SK-N-SH treated with all-trans-retinoic acid at 6 μM for 48 hours (cell line): ENCODE measurements at regions not wholly inside any gene's neighbourhood (a gene's known extent, or its start where the extent isn't known, plus 50 kb on each side); places are given as distances from the start of the nearest gene placed in this dataset.

Experiments used
- ATAC-seq: fragments of 200-7000 bp; cut with Tn5 transposase; 3 replicates; pipeline ENCODE4 v1.9.1; 2020; ENCODE audit warnings: mild to moderate bottlenecking, moderate library complexity
- ARNTL ChIP-seq: fragments of 450-650 bp; formaldehyde crosslinking; IDR thresholded peaks from 2 replicates; pipeline ENCODE4 v1.5.0; 2020; ENCODE audit warnings: low read depth, mild to moderate bottlenecking, moderate library complexity, borderline replicate concordance
- BACH2 ChIP-seq: fragments of 250-450 bp; sonication (Bioruptor Pico); IDR thresholded peaks from 2 replicates; pipeline ENCODE4 v1.9.0; 2021; ENCODE audit warnings: mild to moderate bottlenecking, borderline replicate concordance
- CREB5 ChIP-seq: fragments of 250-450 bp; sonication (Bioruptor Pico); IDR thresholded peaks from 2 replicates; pipeline ENCODE4 v1.5.1; 2020; ENCODE audit warnings: low read depth, mild to moderate bottlenecking, moderate library complexity
- CSDC2 ChIP-seq: fragments of 250-450 bp; sonication (Bioruptor Pico); IDR thresholded peaks from 2 replicates; pipeline ENCODE4 v1.5.0; 2020; ENCODE audit warnings: mild to moderate bottlenecking, moderate library complexity
- ESRRG ChIP-seq: fragments of 250-450 bp; sonication (Bioruptor Pico); IDR thresholded peaks from 2 replicates; pipeline ENCODE4 v1.6.1; 2021; ENCODE audit warnings: mild to moderate bottlenecking
- ISL1 ChIP-seq: fragments of 250-450 bp; sonication (Bioruptor Pico); IDR thresholded peaks from 2 replicates; pipeline ENCODE4 v2.1.2; 2022; ENCODE audit warnings: mild to moderate bottlenecking, moderate library complexity
- OSR1 ChIP-seq: fragments of 250-450 bp; sonication (Bioruptor Pico); IDR thresholded peaks from 2 replicates; pipeline ENCODE4 v1.8.0; 2022; ENCODE audit warnings: moderate library complexity, mild to moderate bottlenecking, inconsistent platforms
- PPARA ChIP-seq: fragments of 250-450 bp; sonication (Bioruptor Pico); IDR thresholded peaks from 2 replicates; pipeline ENCODE4 v1.5.0; 2020; ENCODE audit warnings: mild to moderate bottlenecking, borderline replicate concordance
- SNAI2 ChIP-seq: fragments of 250-450 bp; sonication (Bioruptor Pico); IDR thresholded peaks from 2 replicates; pipeline ENCODE4 v1.5.0; 2020; ENCODE audit warnings: mild to moderate bottlenecking, moderate library complexity
- TCF4 ChIP-seq: fragments of 250-450 bp; sonication (Bioruptor Pico); IDR thresholded peaks from 2 replicates; pipeline ENCODE4 v1.8.0; 2021; ENCODE audit warnings: mild to moderate bottlenecking, moderate library complexity, borderline replicate concordance
- TOX ChIP-seq: fragments of 250-450 bp; sonication (Bioruptor Pico); IDR thresholded peaks from 2 replicates; pipeline ENCODE4 v1.8.0; 2021; ENCODE audit warnings: mild to moderate bottlenecking, moderate library complexity, borderline replicate concordance
- TSHZ2 ChIP-seq: fragments of 250-450 bp; sonication (Bioruptor Pico); IDR thresholded peaks from 2 replicates; pipeline ENCODE4 v1.5.0; 2020; ENCODE audit warnings: mild to moderate bottlenecking, moderate library complexity
- ZC3H10 ChIP-seq: fragments of 250-450 bp; sonication (Bioruptor Pico); IDR thresholded peaks from 2 replicates; pipeline ENCODE4 v1.5.1; 2021; ENCODE audit warnings: mild to moderate bottlenecking, moderate library complexity
- ZFP3 ChIP-seq: fragments of 250-450 bp; sonication (Bioruptor Pico); IDR thresholded peaks from 2 replicates; pipeline ENCODE4 v1.5.0; 2020; ENCODE audit warnings: mild to moderate bottlenecking, moderate library complexity
- ZFP30 ChIP-seq: fragments of 450-650 bp; formaldehyde crosslinking; IDR thresholded peaks from 2 replicates; pipeline ENCODE4 v1.5.0; 2022; ENCODE audit warnings: mild to moderate bottlenecking, moderate library complexity
- ZNF565 ChIP-seq: fragments of 450-650 bp; formaldehyde crosslinking; conservative IDR thresholded peaks from 2 replicates; pipeline ENCODE4 v1.5.0; 2020; ENCODE audit warnings: low read depth, mild to moderate bottlenecking, moderate library complexity
- ZNF70 ChIP-seq: fragments of 450-650 bp; formaldehyde crosslinking; IDR thresholded peaks from 2 replicates; pipeline ENCODE4 v1.5.0; 2020; ENCODE audit warnings: mild to moderate bottlenecking, moderate library complexity
- ZNF8 ChIP-seq: fragments of 450-650 bp; formaldehyde crosslinking; IDR thresholded peaks from 2 replicates; pipeline ENCODE4 v1.5.0; 2020; ENCODE audit warnings: mild to moderate bottlenecking, moderate library complexity
- TF ChIP-seq, protein P1 (sequence below): fragments of 250-450 bp; sonication (Bioruptor Pico); IDR thresholded peaks from 2 replicates; pipeline ENCODE4 v1.8.0; 2020; ENCODE audit warnings: mild to moderate bottlenecking, moderate library complexity, borderline replicate concordance
- TF ChIP-seq, protein P2 (sequence below): fragments of 250-450 bp; sonication (Bioruptor Pico); IDR thresholded peaks from 2 replicates; pipeline ENCODE4 v1.8.0; 2021; ENCODE audit warnings: low read depth, mild to moderate bottlenecking, moderate library complexity, borderline replicate concordance

GRCh38 chr3:66751842-66752241, 246.3 kb upstream of the KBTBD8 start (continued):
- TF ChIP-seq, protein P1, sequence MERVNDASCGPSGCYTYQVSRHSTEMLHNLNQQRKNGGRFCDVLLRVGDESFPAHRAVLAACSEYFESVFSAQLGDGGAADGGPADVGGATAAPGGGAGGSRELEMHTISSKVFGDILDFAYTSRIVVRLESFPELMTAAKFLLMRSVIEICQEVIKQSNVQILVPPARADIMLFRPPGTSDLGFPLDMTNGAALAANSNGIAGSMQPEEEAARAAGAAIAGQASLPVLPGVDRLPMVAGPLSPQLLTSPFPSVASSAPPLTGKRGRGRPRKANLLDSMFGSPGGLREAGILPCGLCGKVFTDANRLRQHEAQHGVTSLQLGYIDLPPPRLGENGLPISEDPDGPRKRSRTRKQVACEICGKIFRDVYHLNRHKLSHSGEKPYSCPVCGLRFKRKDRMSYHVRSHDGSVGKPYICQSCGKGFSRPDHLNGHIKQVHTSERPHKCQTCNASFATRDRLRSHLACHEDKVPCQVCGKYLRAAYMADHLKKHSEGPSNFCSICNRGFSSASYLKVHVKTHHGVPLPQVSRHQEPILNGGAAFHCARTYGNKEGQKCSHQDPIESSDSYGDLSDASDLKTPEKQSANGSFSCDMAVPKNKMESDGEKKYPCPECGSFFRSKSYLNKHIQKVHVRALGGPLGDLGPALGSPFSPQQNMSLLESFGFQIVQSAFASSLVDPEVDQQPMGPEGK, result no peak
- no peak for TF ChIP-seq PPARA
- no peak for TF ChIP-seq ZFP3 (CRISPR knock-in tag)

DNA sequence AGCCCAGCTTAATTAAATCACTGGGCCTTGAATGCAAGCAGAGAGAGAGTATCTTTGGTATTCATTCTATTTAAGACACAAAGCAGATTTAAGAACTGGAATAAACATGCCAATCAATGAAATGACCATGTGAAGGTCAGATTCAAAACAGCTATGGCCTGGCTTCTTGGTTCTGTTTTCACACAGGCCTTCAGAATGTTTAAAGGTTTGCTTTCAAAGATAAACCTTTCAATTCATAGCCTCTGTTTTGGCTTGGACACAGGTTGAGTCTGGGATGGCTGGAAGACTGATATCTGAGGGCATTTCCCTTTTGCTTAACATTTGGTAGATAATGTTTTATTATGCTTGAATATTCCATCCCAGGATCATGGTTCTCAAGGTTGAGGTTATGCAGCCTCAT, 244.4 kb upstream of the KBTBD8 start:
- no peak for ATAC-seq
- no peak for TF ChIP-seq ESRRG (CRISPR knock-in tag)
- no peak for TF ChIP-seq ZNF70 (CRISPR knock-in tag)
- TF ChIP-seq ZFP3 (CRISPR knock-in tag), result no peak
- TF ChIP-seq ARNTL (CRISPR knock-in tag), result no peak
- no peak for TF ChIP-seq SNAI2 (CRISPR knock-in tag)
- TF ChIP-seq, protein P2, sequence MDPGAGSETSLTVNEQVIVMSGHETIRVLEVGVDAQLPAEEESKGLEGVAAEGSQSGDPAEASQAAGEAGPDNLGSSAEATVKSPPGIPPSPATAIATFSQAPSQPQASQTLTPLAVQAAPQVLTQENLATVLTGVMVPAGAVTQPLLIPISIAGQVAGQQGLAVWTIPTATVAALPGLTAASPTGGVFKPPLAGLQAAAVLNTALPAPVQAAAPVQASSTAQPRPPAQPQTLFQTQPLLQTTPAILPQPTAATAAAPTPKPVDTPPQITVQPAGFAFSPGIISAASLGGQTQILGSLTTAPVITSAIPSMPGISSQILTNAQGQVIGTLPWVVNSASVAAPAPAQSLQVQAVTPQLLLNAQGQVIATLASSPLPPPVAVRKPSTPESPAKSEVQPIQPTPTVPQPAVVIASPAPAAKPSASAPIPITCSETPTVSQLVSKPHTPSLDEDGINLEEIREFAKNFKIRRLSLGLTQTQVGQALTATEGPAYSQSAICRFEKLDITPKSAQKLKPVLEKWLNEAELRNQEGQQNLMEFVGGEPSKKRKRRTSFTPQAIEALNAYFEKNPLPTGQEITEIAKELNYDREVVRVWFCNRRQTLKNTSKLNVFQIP (CRISPR knock-in tag), result no peak
- TF ChIP-seq, protein P1, result no peak
- TF ChIP-seq ZNF8, result no peak
- TF ChIP-seq BACH2 (CRISPR knock-in tag), result no peak
- TF ChIP-seq CSDC2, result no peak
- TF ChIP-seq ZFP30 (CRISPR knock-in tag), result no peak
- no peak for TF ChIP-seq TCF4 (CRISPR knock-in tag)

- ATAC-seq, result no peak
These were observed 243.5 kb upstream of the KBTBD8 start for GRCh38 chr3:66754613-66755012.

More at GRCh38 chr3:66754613-66755012, 243.5 kb upstream of the KBTBD8 start:
- TF ChIP-seq, protein P1, result no peak
- TF ChIP-seq PPARA, result no peak
- TF ChIP-seq ZNF565 (CRISPR knock-in tag), result no peak
- TF ChIP-seq ESRRG (CRISPR knock-in tag), result no peak
- no peak for TF ChIP-seq ZNF70 (CRISPR knock-in tag)
- no peak for TF ChIP-seq TSHZ2 (CRISPR knock-in tag)
- no peak for TF ChIP-seq CREB5 (CRISPR knock-in tag)
- TF ChIP-seq CSDC2, result no peak
- TF ChIP-seq, protein P2 (CRISPR knock-in tag), result no peak
- TF ChIP-seq TCF4 (CRISPR knock-in tag), result no peak
- TF ChIP-seq ZFP30 (CRISPR knock-in tag), result no peak
- TF ChIP-seq ZC3H10 (CRISPR knock-in tag), result no peak
- TF ChIP-seq ZNF8, result no peak
- no peak for TF ChIP-seq ARNTL (CRISPR knock-in tag)
- no peak for TF ChIP-seq BACH2 (CRISPR knock-in tag)
- no peak for TF ChIP-seq TOX (CRISPR knock-in tag)
- no peak for TF ChIP-seq ZFP3 (CRISPR knock-in tag)
- TF ChIP-seq OSR1, result no peak
- no peak for TF ChIP-seq ISL1 (CRISPR knock-in tag)
